ENCODE measurements at regions not wholly inside any gene's neighbourhood (a gene's known extent, or its start where the extent isn't known, plus 50 kb on each side); places are given as distances from the start of the nearest gene placed in this dataset.

GRCh38 chr12:125193376-125194152, 128.3 kb downstream of the AACS start:
- TF ChIP-seq, protein P1, sequence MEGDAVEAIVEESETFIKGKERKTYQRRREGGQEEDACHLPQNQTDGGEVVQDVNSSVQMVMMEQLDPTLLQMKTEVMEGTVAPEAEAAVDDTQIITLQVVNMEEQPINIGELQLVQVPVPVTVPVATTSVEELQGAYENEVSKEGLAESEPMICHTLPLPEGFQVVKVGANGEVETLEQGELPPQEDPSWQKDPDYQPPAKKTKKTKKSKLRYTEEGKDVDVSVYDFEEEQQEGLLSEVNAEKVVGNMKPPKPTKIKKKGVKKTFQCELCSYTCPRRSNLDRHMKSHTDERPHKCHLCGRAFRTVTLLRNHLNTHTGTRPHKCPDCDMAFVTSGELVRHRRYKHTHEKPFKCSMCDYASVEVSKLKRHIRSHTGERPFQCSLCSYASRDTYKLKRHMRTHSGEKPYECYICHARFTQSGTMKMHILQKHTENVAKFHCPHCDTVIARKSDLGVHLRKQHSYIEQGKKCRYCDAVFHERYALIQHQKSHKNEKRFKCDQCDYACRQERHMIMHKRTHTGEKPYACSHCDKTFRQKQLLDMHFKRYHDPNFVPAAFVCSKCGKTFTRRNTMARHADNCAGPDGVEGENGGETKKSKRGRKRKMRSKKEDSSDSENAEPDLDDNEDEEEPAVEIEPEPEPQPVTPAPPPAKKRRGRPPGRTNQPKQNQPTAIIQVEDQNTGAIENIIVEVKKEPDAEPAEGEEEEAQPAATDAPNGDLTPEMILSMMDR (conservative IDR thresholded peaks at IDR 0.05; ENCODE audit: low read depth, low read length) = no peak; the same call in 1 of the 2 replicates
- TF ChIP-seq EZH2 (IDR thresholded peaks at IDR 0.05; ENCODE audit: low read length, unreplicated experiment) (no peak), EZH2phosphoT487 (IDR thresholded peaks at IDR 0.05; ENCODE audit: borderline replicate concordance, low read length) (no peak)

Measured in PC-3 (cell line).